ENCODE measurements at regions not wholly inside any gene's neighbourhood (a gene's known extent, or its start where the extent isn't known, plus 50 kb on each side); places are given as distances from the start of the nearest gene placed in this dataset.

DNA sequence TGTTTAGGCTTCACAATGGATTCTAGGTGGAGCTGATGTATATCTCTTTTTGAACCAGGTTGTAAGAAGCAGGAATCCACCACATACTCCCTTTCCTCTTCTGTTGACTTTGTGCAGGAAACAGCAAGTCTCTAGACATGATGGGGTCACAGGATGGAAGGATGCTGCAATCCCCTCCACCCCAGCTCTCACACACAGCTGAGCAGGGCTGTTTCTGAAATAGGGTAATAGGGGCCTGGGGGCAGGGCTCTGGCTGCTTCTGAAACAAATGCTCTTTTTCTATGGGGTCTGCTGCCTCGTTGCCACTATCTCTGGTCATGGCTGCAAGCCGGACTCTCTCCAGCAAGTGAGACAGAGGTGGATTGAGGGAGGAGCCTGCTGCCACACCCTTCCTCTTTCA is 148.9 kb downstream of the SOX11 start:
- TF ChIP-seq EZH2 (IDR thresholded peaks at IDR 0.05; ENCODE audit: low read depth) = no peak
- TF ChIP-seq, protein P1, sequence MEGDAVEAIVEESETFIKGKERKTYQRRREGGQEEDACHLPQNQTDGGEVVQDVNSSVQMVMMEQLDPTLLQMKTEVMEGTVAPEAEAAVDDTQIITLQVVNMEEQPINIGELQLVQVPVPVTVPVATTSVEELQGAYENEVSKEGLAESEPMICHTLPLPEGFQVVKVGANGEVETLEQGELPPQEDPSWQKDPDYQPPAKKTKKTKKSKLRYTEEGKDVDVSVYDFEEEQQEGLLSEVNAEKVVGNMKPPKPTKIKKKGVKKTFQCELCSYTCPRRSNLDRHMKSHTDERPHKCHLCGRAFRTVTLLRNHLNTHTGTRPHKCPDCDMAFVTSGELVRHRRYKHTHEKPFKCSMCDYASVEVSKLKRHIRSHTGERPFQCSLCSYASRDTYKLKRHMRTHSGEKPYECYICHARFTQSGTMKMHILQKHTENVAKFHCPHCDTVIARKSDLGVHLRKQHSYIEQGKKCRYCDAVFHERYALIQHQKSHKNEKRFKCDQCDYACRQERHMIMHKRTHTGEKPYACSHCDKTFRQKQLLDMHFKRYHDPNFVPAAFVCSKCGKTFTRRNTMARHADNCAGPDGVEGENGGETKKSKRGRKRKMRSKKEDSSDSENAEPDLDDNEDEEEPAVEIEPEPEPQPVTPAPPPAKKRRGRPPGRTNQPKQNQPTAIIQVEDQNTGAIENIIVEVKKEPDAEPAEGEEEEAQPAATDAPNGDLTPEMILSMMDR (conservative IDR thresholded peaks at IDR 0.05) = no peak
- H3K79me2 ChIP-seq (ENCODE audit: low read depth) = no peaks in the 10 kb centered on the region

DNA sequence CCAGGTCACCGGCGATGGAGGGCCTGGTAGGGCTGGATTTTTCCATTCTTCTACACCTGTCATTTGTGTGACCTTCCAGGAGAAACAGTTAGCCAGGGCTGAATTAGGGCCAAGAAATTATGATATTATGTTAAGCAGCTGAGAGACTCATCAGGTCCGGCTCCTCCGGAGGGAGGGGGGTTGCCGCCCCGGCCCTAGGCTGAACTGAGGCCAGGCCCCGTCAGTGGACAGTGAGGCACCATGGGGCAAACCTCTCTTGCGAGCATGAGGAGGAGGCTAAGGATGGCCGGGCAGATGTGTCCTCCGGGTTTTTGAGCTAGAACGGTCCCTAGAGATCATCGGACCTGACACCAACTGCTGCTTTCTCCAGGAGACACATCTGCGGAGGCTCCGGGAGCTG is 150.1 kb downstream of the SOX11 start:
- no peak for DNase-seq
- Histone ChIP-seq H3K9me3 (ENCODE audit: insufficient read depth, low read depth) (no peaks in the 10 kb centered on the region), H3K4me2 (no peak overlapping the region), H3K4me1 (replicated peaks; ENCODE audit: insufficient read depth) (no peaks in the 10 kb centered on the region), H3K79me2 (ENCODE audit: low read depth) (no peaks in the 10 kb centered on the region), H3K4me3 (no peak overlapping the region), H4K20me1 (ENCODE audit: insufficient read depth) (no peaks in the 10 kb centered on the region; the same call in 1 of the 2 replicates), H3K27me3 (ENCODE audit: insufficient read depth, low read depth) (peaks cover 63% of the 10 kb centered on the region), H3K27ac (no peak overlapping the region), H3K36me3 (ENCODE audit: low read depth) (no peaks in the 10 kb centered on the region), H3F3A (ENCODE audit: insufficient read depth, low read depth) (no peaks in the 10 kb centered on the region), H2AFZ (no peak overlapping the region), H3K9me2 (ENCODE audit: insufficient read depth) (no peaks in the 10 kb centered on the region)
- intact Hi-C loops (cut with micrococcal nuclease; ENCODE audit: unreplicated experiment) = no loop called here
- TF ChIP-seq, protein P1 (conservative IDR thresholded peaks at IDR 0.05) = no peak
- no peak for TF ChIP-seq EZH2 (IDR thresholded peaks at IDR 0.05; ENCODE audit: low read depth)
- POLR2A ChIA-PET (ENCODE audit: unreplicated experiment) = no interaction called here
- BruUV-seq (replicated peaks) = no TSS peak
- CTCF ChIA-PET = no interaction called here

More for the DNA sequence above, 148.9 kb downstream of the SOX11 start:
- POLR2A ChIA-PET (ENCODE audit: unreplicated experiment) = no interaction called here
- Histone ChIP-seq H3K27ac (no peak overlapping the region), H3K4me1 (replicated peaks; ENCODE audit: insufficient read depth) (no peaks in the 10 kb centered on the region), H3K36me3 (ENCODE audit: low read depth) (no peaks in the 10 kb centered on the region), H3F3A (ENCODE audit: insufficient read depth, low read depth) (no peaks in the 10 kb centered on the region), H3K9me2 (ENCODE audit: insufficient read depth) (no peaks in the 10 kb centered on the region), H4K20me1 (ENCODE audit: insufficient read depth) (no peaks in the 10 kb centered on the region; the same call in 1 of the 2 replicates), H3K27me3 (ENCODE audit: insufficient read depth, low read depth) (peaks cover 57% of the 10 kb centered on the region), H3K4me3 (no peak overlapping the region), H3K9me3 (ENCODE audit: insufficient read depth, low read depth) (no peaks in the 10 kb centered on the region), H2AFZ (no peak overlapping the region), H3K4me2 (no peak overlapping the region)
- CTCF ChIA-PET = no interaction called here
- no TSS peak for BruUV-seq (replicated peaks)
- intact Hi-C loops (cut with micrococcal nuclease; ENCODE audit: unreplicated experiment) = no loop called here
- no peak for DNase-seq

DNA sequence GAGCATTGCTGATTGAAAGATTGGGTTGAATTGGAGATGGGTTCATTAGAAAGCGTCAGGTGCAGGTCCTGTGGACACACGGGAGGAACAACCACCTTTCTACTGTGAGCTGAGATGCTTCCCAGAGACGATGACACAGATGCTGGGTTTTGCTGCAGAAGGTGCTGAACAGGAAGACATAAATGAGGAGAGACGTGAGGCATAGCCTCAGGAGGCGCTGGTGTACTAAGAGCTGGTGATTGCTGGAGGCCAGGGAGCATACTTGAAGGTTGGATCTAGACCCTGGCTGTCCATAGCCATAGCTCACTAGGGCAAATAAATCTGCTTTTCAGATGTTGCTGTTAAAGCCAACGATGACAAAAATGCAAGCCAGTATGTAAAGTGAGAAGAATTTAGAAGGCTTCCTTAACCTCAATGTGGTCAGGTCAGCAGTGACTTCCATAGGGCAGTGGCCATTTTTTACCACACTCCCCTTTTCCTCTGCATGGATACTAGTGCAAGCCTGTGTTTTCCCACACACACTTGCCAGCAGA is 153.7 kb downstream of the SOX11 start:
- TF ChIP-seq, protein P1 (conservative IDR thresholded peaks at IDR 0.05) = no peak
- no TSS peak for BruUV-seq (replicated peaks)
- Histone ChIP-seq H4K20me1 (ENCODE audit: insufficient read depth) (no peaks in the 10 kb centered on the region), H3K36me3 (ENCODE audit: low read depth) (no peaks in the 10 kb centered on the region), H3K27me3 (ENCODE audit: insufficient read depth, low read depth) (peaks cover 35% of the 10 kb centered on the region), H3K4me3 (no peak overlapping the region), H3K4me1 (replicated peaks; ENCODE audit: insufficient read depth) (no peaks in the 10 kb centered on the region), H3K9me2 (ENCODE audit: insufficient read depth) (no peaks in the 10 kb centered on the region), H3K79me2 (ENCODE audit: low read depth) (no peaks in the 10 kb centered on the region), H3F3A (ENCODE audit: insufficient read depth, low read depth) (no peaks in the 10 kb centered on the region), H3K4me2 (no peak overlapping the region), H3K27ac (no peak overlapping the region), H3K9me3 (ENCODE audit: insufficient read depth, low read depth) (no peaks in the 10 kb centered on the region), H2AFZ (no peak overlapping the region)
- intact Hi-C loops (cut with micrococcal nuclease; ENCODE audit: unreplicated experiment) = no loop called here
- POLR2A ChIA-PET (ENCODE audit: unreplicated experiment) = no interaction called here
- DNase-seq = no peak
- CTCF ChIA-PET = no interaction called here

Data from PC-9 (cell line).